Neural crest cell (in vitro differentiated cells): ENCODE measurements at regions not wholly inside any gene's neighbourhood (a gene's known extent, or its start where the extent isn't known, plus 50 kb on each side); places are given as distances from the start of the nearest gene placed in this dataset.

Experiments used
- DNase-seq: peaks from one replicate; pipeline ENCODE4 v3.0.0; 2021; ENCODE audit warnings: low read depth, mixed read lengths, low spot score
- H3K27ac Mint-ChIP-seq: one replicate; pipeline ENCODE4 v1.8.0; 2021; ENCODE audit warnings: mild to moderate bottlenecking, mixed read lengths; ENCODE audit not compliant: unreplicated experiment
- H3K27me3 Mint-ChIP-seq: 2 replicates; pipeline ENCODE4 v1.8.0; 2021; ENCODE audit warnings: low read depth, mild to moderate bottlenecking, mixed read lengths
- H3K36me3 Mint-ChIP-seq: 2 replicates; pipeline ENCODE4 v1.8.0; 2021; ENCODE audit warnings: low read depth, mild to moderate bottlenecking, mixed read lengths
- H3K4me1 Mint-ChIP-seq: 2 replicates; pipeline ENCODE4 v1.8.0; 2021; ENCODE audit warnings: mixed read lengths
- H3K4me3 Mint-ChIP-seq: one replicate; pipeline ENCODE4 v1.8.0; 2021; ENCODE audit warnings: mild to moderate bottlenecking, mixed read lengths
- H3K9me3 Mint-ChIP-seq: 2 replicates; pipeline ENCODE4 v1.8.0; 2021; ENCODE audit warnings: mixed read lengths
- TF ChIP-seq, protein P1 (sequence below): fragments of 200-600 bp; sonication (generic); conservative IDR thresholded peaks from 2 replicates; pipeline ENCODE4 v1.5.0; 2021; ENCODE audit warnings: antibody characterized with exemption, mild to moderate bottlenecking

GRCh38 chr7:34401776-34402175 is 256.2 kb upstream of the NPSR1 start:
- Mint-ChIP-seq H3K4me1 (peaks cover 20% of the 10 kb centered on the region), H3K27me3 (no peaks in the 10 kb centered on the region), H3K27ac (no peak overlapping the region), H3K9me3 (peaks cover 3% of the 10 kb centered on the region), H3K4me3 (no peak overlapping the region), H3K36me3 (peaks cover 3% of the 10 kb centered on the region)
- TF ChIP-seq, protein P1, sequence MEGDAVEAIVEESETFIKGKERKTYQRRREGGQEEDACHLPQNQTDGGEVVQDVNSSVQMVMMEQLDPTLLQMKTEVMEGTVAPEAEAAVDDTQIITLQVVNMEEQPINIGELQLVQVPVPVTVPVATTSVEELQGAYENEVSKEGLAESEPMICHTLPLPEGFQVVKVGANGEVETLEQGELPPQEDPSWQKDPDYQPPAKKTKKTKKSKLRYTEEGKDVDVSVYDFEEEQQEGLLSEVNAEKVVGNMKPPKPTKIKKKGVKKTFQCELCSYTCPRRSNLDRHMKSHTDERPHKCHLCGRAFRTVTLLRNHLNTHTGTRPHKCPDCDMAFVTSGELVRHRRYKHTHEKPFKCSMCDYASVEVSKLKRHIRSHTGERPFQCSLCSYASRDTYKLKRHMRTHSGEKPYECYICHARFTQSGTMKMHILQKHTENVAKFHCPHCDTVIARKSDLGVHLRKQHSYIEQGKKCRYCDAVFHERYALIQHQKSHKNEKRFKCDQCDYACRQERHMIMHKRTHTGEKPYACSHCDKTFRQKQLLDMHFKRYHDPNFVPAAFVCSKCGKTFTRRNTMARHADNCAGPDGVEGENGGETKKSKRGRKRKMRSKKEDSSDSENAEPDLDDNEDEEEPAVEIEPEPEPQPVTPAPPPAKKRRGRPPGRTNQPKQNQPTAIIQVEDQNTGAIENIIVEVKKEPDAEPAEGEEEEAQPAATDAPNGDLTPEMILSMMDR = no peak
- no peak for DNase-seq

DNA sequence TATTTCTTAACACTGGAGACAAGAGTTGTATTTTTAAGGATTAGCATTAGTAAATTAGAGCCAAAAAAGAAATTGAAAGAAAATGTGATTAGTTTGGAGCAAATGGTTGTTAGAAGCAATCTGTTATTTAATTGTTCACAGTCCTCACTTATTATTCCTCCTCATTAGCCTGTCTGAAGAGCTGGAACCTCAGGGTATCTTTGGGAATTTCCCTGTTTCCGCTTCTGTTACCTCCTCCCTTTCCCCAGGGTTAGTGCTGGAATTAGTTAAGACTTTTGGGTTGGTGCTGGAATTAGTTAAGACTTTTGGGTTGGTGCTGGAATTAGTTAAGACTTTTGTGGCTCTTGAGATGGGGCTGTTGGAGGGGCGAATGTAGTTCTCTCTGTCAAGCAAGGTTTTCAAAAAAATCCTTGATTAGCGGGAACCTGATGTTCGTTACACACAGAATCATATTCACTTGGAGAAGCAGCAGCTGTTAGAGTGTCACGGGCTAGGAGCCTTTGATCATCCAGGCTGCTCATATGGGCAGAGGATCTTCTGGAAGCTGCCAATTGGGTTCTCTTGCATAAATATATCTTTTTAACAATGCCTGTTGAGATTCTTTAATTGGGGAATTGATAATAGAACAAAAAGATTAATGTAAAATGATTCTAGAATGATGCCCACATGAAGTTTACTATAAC is 251.0 kb upstream of the NPSR1 start:
- no peaks in the 10 kb centered on the region for H3K9me3 Mint-ChIP-seq
- no peak for DNase-seq
- H3K36me3 Mint-ChIP-seq = no peaks in the 10 kb centered on the region
- H3K4me1 Mint-ChIP-seq = peaks cover 30% of the 10 kb centered on the region
- H3K4me3 Mint-ChIP-seq = no peak overlapping the region
- peaks cover 3% of the 10 kb centered on the region for H3K27me3 Mint-ChIP-seq
- H3K27ac Mint-ChIP-seq = no peak overlapping the region
- TF ChIP-seq, protein P1 = no peak

DNA sequence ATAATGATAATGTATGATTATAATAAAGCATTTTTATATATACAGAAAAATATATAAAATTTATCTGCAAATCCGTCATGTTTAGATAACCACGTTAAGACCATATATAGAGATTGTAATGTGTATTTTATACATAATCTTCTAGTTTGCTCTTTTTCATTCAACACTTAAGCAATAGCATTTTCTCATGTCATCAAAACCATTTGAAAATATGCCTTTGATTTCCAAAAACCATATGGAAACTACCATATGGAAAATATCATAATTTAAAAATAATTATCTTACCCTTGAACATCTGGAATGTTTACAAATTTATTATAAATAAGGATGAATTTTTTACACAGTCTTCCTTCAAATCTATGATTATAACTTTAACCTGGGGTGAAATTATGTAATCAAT is 250.4 kb upstream of the NPSR1 start:
- no peaks in the 10 kb centered on the region for H3K9me3 Mint-ChIP-seq
- H3K27me3 Mint-ChIP-seq = peaks cover 3% of the 10 kb centered on the region
- H3K27ac Mint-ChIP-seq = no peak overlapping the region
- TF ChIP-seq, protein P1 = no peak
- no peak overlapping the region for H3K4me3 Mint-ChIP-seq
- peaks cover 36% of the 10 kb centered on the region for H3K4me1 Mint-ChIP-seq
- H3K36me3 Mint-ChIP-seq = no peaks in the 10 kb centered on the region
- no peak for DNase-seq

GRCh38 chr7:34417781-34418180 is 240.2 kb upstream of the NPSR1 start:
- Mint-ChIP-seq H3K4me1 (no peaks in the 10 kb centered on the region), H3K36me3 (peaks cover 2% of the 10 kb centered on the region), H3K27me3 (no peaks in the 10 kb centered on the region), H3K4me3 (no peak overlapping the region), H3K27ac (no peak overlapping the region), H3K9me3 (peaks cover 6% of the 10 kb centered on the region)
- DNase-seq = no peak
- TF ChIP-seq, protein P1 = no peak

DNA sequence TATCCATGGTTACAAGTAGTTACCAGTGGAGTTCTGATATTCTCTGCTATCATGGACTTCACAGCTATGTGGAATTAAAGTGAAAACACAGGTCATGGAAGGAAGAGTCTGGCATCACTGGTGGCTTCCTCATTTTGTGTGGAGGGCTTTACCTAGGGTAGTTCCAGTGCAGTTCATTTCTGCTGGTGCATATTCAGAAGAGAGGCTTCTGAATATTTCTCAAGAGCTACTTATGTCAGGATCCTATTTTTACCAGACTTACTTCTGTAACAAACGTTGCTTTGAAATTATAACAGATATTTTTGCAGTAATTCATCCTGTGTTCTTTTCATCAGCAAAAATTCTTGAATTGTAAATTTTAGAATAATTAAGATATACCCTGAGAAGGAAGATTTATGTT is 236.5 kb upstream of the NPSR1 start:
- no peak for DNase-seq
- Mint-ChIP-seq H3K27me3 (no peaks in the 10 kb centered on the region), H3K9me3 (peaks cover 2% of the 10 kb centered on the region), H3K4me3 (no peak overlapping the region), H3K36me3 (peaks cover 2% of the 10 kb centered on the region), H3K4me1 (peaks cover 17% of the 10 kb centered on the region), H3K27ac (no peak overlapping the region)
- TF ChIP-seq, protein P1 = no peak
